BJ (cell line): ENCODE measurements at regions not wholly inside any gene's neighbourhood (a gene's known extent, or its start where the extent isn't known, plus 50 kb on each side); places are given as distances from the start of the nearest gene placed in this dataset.
"Not testable (repeated sequence)": the region's sequence is repeated elsewhere in the genome, so short reads cannot be mapped to it uniquely, and the experiment has no call there.

Experiments
- CTCF ChIA-PET: fragments of 350-600 bp; formaldehyde crosslinking; extraction: SDS; loops from one replicate; lab custom pipeline; 2021; ENCODE audit warnings: antibody characterized with exemption, inconsistent platforms; lab: Yijun Ruan, JAX
- POLR2A ChIA-PET: fragments of 300-600 bp; sonication (Branson Sonifier 250); formaldehyde crosslinking; extraction: SDS; loops from one replicate; lab custom pipeline; 2021; ENCODE audit warnings: antibody characterized with exemption; lab: Charles Lee
- DNase-seq: peaks from one replicate; pipeline ENCODE4 v3.0.0-alpha.2; 2011; ENCODE audit warnings: low read depth
- H3K27me3 ChIP-seq: 2 replicates; pipeline ENCODE4 v1.6.0; 2011; ENCODE audit warnings: low read length; ENCODE audit not compliant: control insufficient read depth, insufficient read depth
- H3K36me3 ChIP-seq: 2 replicates; pipeline ENCODE4 v1.5.1; 2011; ENCODE audit warnings: low read length; ENCODE audit not compliant: control insufficient read depth, insufficient read depth
- H3K4me3 ChIP-seq: 2 replicates; pipeline ENCODE4 v1.5.1; 2011; ENCODE audit warnings: low read depth, mild to moderate bottlenecking, control low read depth, low read length

GRCh38 chr2:111583480-111583879 lies 300.5 kb downstream of the ANAPC1 start:
- CTCF ChIA-PET, H3K4me3 ChIP-seq, DNase-seq, H3K36me3 ChIP-seq, H3K27me3 ChIP-seq, POLR2A ChIA-PET: not testable (repeated sequence)

DNA sequence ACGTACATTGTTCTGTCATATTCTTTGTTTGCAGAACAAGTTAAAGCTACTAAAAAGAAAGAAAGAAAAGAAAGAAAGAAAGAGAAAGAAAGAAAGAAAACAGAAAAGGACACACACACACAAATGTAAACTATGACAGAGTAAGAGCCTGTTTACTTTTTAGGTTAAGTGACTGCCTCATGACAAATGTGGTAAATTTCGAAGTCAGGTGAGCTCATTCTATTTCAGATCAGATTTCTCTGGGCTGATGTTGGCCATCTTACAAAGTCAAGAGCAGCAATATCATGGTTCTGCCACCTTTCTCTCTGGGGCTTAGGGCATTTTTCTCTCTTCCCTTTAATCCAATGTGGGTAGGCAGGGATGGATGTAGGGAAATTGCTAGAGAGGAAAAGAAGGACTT lies 299.5 kb downstream of the ANAPC1 start:
- CTCF ChIA-PET, H3K27me3 ChIP-seq, H3K4me3 ChIP-seq, DNase-seq, POLR2A ChIA-PET, H3K36me3 ChIP-seq: not testable (repeated sequence)

DNA sequence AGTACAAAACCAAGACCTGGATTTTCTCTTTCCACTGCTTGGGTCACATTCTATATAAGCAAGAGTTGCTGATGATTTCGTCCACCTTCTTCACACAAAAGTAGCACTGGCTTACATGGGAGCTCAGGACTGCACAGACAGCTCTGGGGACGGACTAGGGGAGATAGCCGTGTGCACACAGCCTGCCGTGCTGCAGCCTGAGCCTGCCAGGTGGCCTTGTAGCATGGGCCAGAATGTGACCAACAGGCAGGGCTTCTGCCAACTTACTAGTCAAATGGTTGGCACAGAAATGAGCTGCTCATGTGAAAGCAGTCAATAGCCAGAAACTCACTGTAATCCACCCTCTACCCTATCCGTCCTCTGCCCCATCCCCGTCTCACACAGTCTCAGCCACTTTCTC lies 299.0 kb downstream of the ANAPC1 start:
- POLR2A ChIA-PET, H3K36me3 ChIP-seq, CTCF ChIA-PET, H3K27me3 ChIP-seq, DNase-seq, H3K4me3 ChIP-seq: not testable (repeated sequence)

- H3K36me3 ChIP-seq, H3K27me3 ChIP-seq, DNase-seq, POLR2A ChIA-PET, CTCF ChIA-PET, H3K4me3 ChIP-seq: not testable (repeated sequence)
These were observed 298.0 kb downstream of the ANAPC1 start for GRCh38 chr2:111586014-111586413.

DNA sequence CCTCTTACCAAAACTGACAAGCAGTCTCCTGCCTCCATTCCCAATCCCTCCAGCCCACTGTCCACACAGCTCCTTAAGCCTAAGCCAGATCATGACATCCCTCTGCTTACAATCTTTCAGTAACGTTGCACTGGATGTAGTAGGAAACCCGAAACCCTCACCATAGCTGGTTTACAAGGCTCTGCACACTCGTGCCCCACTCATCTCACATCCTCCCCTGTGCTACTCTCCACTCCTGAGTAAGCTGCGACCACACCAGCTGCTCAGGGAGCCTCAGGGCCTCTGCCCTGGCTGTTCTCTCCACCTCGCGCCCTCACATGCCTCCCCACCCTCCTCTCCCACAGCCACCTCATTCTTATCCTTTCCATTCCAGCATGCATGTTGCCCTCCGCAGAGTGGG lies 288.9 kb downstream of the ANAPC1 start:
- POLR2A ChIA-PET, DNase-seq, CTCF ChIA-PET: not testable (repeated sequence)

GRCh38 chr2:111596808-111597705 lies 286.9 kb downstream of the ANAPC1 start:
- POLR2A ChIA-PET, DNase-seq, H3K4me3 ChIP-seq, H3K27me3 ChIP-seq, CTCF ChIA-PET, H3K36me3 ChIP-seq: not testable (repeated sequence)

More for the DNA sequence above, 288.9 kb downstream of the ANAPC1 start:
- H3K27me3 ChIP-seq, H3K36me3 ChIP-seq, H3K4me3 ChIP-seq: not testable (repeated sequence)

DNA sequence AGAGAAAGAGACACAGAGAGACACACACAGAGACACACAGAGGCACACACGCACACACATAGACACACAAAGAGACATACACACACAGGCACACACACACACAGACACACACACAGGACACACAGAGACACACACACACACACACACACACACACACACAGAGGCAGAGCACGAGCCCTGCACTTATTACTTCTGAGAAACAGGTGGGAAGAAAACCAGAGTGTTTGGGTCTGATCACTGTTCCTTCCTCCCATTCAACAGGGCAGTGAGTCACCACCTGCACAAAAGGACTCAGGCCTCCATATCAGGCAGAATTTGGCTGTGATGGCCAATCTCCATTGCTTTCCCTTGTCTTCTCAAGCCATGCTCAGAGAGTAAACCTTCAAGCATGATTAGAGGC lies 285.0 kb downstream of the ANAPC1 start:
- H3K27me3 ChIP-seq, H3K36me3 ChIP-seq, POLR2A ChIA-PET, CTCF ChIA-PET, H3K4me3 ChIP-seq, DNase-seq: not testable (repeated sequence)

DNA sequence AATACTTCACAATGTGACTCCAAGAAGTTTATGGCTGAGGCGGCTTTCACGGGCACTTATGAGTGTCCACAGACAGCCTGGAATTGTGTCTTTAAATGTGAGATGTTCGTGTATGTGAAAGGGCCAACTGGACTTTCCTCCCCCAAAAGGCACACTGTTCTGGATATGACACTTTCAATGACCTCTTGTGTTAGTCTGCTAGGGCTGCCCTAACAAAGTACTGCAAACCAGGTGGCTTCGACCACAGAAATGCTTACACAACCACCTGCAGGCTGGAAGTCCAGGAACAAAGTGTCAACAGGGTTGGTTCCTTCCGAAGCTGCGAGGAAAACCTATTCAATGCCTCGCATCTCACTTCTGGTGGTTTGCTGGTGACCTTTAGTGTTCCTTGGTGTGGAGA lies 281.7 kb downstream of the ANAPC1 start:
- H3K27me3 ChIP-seq, H3K4me3 ChIP-seq, H3K36me3 ChIP-seq, DNase-seq, CTCF ChIA-PET, POLR2A ChIA-PET: not testable (repeated sequence)

DNA sequence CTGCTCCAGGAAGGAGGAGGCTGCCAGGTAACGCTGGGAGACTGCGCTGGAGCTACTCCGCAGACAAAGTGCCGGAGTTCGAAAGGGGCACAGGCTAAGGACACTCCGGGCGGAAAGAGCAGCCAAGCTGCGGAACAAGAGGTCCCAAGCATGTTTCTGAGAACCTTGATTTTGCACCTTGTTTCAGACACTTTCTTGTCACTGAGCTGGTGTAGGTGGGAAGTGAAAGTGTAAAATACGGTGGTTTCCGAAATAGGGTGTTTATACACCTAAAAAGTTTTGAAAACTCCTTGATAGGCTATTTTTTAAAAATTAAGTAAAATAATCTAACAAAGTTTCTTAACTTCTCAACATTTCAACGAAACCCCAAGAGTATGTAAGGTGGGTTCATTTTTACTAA lies 278.2 kb downstream of the ANAPC1 start:
- H3K36me3 ChIP-seq, POLR2A ChIA-PET, H3K4me3 ChIP-seq, CTCF ChIA-PET, H3K27me3 ChIP-seq, DNase-seq: not testable (repeated sequence)

DNA sequence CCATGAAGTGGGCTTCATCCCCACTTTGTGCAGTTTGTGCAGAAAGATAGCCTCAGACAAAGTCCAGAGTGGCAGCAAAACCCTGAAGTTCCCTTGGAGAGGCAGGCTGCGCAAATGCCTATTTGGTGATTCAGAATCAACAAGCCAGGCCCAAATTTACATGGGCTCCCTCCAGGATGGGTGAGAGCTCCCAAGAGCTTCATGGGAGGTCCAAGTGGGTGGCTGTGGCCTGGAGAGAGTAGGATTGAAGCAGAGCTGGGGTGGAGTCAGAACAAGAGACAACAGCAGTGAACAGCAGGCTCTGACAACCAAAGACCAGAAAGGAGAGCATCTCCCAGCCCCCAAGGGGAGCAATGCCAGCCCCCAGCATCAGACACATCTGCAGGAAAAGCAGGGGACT lies 277.4 kb downstream of the ANAPC1 start:
- H3K27me3 ChIP-seq, H3K36me3 ChIP-seq, DNase-seq, POLR2A ChIA-PET, CTCF ChIA-PET, H3K4me3 ChIP-seq: not testable (repeated sequence)

DNA sequence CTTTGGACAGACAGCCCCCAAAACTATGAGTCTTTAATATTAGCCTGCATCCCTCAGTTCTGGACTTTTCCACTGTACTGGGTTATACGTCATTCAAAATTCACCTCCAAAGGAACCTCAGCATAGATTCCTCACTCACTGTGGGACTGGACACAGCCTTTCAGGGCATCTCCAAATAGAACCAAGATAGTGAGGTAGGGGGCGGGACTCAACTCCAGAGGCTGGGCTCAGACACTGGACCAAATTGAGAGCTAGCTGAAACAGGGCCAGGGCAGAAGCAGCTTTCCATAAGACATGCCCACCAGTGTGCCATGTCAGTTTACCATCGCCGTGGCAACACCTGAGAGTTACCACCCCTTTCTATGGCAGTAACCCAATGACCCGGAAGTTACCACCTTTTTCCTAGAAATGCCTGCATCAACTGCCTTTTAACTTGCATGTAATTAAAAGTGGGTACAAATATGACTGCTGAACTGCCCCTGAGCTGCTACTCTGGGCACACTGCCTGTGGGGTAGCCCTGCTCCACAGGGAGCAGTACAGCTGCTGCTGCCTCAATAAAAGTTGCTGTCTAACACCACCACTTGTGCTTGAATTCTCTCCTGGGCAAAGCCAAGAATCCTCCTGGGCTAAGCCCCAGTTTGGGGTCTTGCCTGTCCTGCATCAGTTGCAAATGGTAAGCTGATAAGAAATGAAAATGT lies 274.7 kb downstream of the ANAPC1 start:
- H3K4me3 ChIP-seq, DNase-seq, POLR2A ChIA-PET, H3K36me3 ChIP-seq, H3K27me3 ChIP-seq, CTCF ChIA-PET: not testable (repeated sequence)

GRCh38 chr2:111610035-111610434 lies 274.0 kb downstream of the ANAPC1 start:
- H3K36me3 ChIP-seq, DNase-seq, POLR2A ChIA-PET, H3K27me3 ChIP-seq, CTCF ChIA-PET, H3K4me3 ChIP-seq: not testable (repeated sequence)
